PC-3 (cell line): ENCODE measurements at regions not wholly inside any gene's neighbourhood (a gene's known extent, or its start where the extent isn't known, plus 50 kb on each side); places are given as distances from the start of the nearest gene placed in this dataset.
"Not testable (repeated sequence)": the region's sequence is repeated elsewhere in the genome, so short reads cannot be mapped to it uniquely, and the experiment has no call there.

Experiments used
- EZH2 ChIP-seq: fragments of 300-600 bp; sonication (generic); IDR thresholded peaks from one replicate; pipeline ENCODE4 v1.6.1; 2017; ENCODE audit warnings: antibody characterized with exemption, mild to moderate bottlenecking, low read length; ENCODE audit not compliant: unreplicated experiment
- EZH2phosphoT487 ChIP-seq: fragments of 300-600 bp; sonication (generic); IDR thresholded peaks from 2 replicates; pipeline ENCODE4 v1.6.1; 2018; ENCODE audit warnings: mild to moderate bottlenecking, antibody characterized with exemption, low read length, borderline replicate concordance
- TF ChIP-seq, protein P1 (sequence below): fragments of 300-600 bp; sonication (generic); conservative IDR thresholded peaks from 2 replicates; pipeline ENCODE4 v1.5.1; 2017; ENCODE audit warnings: antibody characterized with exemption, low read depth, mild to moderate bottlenecking, low read length

DNA sequence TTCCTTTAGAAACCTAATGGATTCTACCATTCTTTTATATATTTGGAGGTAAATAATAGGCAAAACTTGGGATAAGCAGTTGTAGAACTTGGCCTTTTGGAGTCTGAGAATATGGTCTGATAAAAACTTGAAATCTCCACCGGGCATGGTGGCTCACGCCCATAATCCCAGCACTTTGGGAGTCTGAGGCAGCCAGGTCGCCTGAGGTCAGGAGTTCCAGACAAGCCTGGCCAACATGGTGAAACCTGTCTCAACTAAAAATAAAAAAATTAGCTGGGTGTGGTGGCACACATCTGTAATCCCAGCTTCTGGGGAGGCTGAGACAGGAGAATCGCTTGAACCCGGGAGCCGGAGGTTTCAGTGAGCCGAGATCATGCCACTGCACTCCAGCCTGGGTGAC lies 231.3 kb upstream of the LRP1B start:
- TF ChIP-seq, protein P1, sequence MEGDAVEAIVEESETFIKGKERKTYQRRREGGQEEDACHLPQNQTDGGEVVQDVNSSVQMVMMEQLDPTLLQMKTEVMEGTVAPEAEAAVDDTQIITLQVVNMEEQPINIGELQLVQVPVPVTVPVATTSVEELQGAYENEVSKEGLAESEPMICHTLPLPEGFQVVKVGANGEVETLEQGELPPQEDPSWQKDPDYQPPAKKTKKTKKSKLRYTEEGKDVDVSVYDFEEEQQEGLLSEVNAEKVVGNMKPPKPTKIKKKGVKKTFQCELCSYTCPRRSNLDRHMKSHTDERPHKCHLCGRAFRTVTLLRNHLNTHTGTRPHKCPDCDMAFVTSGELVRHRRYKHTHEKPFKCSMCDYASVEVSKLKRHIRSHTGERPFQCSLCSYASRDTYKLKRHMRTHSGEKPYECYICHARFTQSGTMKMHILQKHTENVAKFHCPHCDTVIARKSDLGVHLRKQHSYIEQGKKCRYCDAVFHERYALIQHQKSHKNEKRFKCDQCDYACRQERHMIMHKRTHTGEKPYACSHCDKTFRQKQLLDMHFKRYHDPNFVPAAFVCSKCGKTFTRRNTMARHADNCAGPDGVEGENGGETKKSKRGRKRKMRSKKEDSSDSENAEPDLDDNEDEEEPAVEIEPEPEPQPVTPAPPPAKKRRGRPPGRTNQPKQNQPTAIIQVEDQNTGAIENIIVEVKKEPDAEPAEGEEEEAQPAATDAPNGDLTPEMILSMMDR = not testable (repeated sequence)
- not testable (repeated sequence) for TF ChIP-seq EZH2, EZH2phosphoT487
